GM18508 (cell line): ENCODE measurements at regions not wholly inside any gene's neighbourhood (a gene's known extent, or its start where the extent isn't known, plus 50 kb on each side); places are given as distances from the start of the nearest gene placed in this dataset.

Experiments used
- ATAC-seq: cut with Tn5 transposase; IDR thresholded peaks from one replicate; pipeline ENCODE4 v1.9.1; 2021; ENCODE audit warnings: moderate number of reproducible peaks; ENCODE audit not compliant: insufficient read depth, unreplicated experiment

DNA sequence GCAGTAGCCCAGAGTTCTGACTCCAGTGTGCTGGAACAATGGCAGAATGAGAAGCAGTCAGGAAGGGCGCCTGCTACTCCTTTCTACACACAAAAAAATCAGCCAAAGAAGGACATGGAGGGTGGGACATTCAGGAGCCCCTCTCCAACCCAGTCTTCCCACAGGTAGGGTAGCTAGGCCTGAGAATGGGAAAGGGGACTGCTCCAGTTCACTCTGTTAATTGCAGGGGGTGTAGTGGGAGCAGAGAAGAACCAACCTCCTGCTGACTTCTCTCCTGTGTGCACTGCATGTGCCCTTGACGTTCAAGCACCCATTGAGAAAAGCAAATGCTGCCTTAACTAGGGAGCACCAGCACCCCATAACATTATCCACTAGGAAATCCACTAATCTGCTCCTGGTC lies 119.1 kb upstream of the IRX6 start:
- ATAC-seq, result no peak

DNA sequence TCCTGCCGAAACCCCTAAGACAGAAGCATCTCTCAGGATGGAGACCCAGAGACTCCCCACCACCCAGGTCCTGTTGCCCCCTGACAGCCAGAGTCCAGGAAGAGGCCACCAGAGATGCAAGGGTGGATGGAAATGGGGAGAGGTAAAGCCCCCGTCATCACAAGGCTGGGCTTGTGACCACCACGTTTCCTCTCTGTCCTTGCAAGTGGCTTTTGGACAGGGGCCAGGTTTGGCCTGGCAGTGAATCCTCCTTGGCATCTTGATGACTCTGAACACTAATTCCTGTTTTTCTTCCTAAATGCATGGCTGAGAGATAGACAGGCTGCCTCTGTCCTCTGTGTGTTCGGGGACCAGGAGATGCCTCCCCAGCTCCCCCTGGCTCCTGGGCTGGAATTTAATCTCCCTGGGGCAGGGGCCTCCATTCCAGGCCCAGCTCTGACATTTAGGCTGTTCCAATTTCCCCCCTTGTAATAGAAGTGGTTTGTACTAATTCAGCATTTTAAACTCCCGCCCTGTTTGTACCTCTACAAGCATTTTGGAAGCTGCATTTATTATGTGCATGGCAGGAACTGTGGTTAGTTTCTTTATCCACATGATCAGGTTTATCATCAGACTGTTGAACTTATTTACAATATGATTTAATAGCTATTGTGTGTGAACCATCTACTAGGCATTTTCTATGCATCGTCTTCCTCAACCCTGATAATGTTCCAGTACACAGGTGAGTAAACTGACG lies 116.1 kb upstream of the IRX6 start:
- ATAC-seq, result no peak

DNA sequence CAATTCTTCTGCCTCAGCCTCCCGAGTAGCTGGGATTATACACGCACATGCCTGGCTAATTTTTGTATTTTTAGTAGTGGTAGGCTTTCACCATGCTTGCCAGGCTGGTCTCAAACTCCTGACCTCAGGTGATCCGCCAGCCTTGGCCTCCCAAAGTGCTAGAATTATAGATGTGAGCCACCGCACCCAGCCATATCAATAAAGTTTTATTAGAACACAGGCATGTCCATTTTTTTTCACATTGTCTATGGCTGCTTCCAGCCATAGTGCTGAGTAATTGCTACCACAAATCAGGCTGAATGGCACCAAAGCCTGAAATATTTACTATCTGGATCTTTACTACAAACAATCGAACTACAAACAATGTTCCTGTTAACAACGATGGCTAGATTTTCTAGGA lies 114.4 kb upstream of the IRX6 start:
- no peak for ATAC-seq

DNA sequence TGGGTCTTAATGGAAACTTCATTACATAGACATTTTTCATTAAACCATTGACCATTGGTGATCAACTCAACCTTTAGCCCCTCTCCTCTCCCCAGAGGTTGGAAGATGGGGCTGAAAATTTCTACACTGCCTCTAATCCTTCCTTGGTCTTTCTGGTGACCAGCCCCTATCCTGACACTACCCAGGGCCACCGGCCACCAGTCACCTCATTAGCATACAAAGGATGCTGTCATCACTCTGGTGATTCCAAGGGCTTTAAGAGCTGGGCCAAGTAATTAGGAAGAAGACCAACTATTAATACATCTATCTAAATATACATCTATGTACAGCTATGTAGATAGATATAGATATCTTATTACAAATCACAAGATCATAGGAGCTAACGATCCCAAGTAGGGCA lies 111.2 kb upstream of the IRX6 start:
- ATAC-seq, result no peak

DNA sequence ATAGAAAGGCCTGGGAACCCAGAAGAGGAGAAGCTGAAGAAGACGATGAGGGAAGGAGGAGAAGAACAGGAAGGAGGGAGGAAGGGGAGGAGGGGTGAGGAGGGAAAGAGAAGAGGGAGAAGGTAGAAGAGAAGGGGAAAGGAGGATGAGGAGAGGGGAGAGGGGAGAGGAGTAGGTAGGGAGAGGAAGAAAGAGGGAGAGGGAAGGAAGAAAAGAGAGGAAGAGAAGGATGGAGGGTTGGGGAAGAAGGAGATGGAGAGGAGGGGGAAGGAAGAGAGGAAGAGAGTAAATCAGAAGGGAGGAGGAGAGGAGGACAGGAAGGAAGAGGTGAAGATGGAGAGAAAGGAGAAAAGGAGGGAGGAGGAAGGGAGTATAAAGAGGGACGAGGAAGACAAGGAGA lies 109.6 kb upstream of the IRX6 start:
- no peak for ATAC-seq

DNA sequence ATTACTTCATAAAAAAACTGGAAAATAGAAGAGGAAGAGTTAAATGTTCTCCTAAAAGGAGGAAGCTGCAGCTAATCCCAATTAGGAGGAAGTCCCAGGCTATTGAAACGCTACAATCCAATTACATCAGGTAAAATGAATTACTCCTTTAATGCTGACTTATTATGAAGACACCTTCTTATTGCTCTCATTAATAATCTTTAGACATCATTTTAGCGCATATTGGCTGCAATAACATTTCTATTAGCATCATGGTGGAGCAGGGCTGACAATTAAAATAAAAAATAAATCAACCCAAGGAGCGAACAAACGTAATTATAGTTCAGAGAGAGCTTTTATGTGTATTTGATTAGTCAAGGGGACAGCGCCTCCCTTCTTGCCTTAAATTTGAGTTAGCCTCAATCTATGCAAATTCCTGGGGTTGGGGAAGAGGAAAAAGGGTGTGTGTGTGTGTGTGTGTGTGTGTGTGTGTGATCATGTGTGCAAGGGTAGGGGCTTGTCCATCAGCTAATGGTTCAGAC lies 109.0 kb upstream of the IRX6 start:
- ATAC-seq, result no peak

DNA sequence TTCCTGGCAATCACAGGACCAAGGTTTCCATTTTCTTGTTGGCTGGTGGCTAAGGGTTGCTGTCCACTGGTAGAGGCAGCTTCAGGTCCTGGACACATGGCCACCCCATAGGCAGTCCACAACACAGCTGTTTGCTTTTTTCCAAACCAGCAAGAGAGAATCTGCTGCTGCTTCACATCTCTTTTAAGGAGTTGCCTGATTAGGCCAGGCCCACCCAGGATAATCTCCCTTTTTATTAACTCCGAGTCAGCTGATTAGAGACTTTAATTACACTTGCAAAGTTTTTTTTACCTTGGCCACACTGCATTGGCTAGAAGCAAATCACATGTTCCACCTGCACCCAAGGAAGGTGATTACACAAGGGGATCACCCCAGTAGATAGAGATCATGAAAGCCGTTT lies 106.6 kb upstream of the IRX6 start:
- no peak for ATAC-seq

DNA sequence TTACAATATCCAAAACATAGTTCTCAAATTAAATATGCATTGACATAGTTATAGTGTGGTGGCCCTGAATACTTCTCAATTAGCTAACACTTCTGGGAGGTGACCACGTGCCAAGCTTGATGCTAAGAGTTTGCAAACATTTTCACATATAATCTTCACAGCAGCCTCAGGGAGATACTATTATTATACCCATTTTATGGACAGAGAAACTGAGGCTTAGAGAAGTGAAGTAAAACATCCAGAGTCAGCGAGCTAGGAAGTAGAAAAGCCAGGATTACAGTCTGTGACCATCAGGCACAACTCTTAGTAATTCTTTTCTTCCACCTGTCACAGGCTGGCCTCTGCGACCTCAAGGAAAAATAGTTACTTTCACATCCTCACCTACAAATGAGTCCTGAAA lies 102.2 kb upstream of the IRX6 start:
- no peak for ATAC-seq

DNA sequence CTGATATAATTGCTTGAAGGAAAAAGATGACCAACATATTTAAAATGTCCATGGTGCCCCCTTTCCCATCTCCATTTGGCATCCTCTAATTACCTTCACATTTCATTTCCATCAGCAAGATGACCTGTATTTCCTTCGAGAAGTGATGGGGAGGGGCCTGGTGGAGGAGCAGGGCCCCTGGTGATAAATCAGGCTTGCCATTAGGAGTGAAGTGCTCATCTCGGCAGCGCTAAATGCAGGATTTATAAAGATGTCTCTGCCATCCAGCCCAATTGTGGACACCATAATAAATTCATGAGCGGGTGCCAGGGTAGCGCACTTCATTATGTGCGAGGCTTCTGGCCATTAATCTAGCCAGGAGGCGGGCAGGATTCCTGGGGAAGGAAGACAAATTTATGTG lies 101.5 kb upstream of the IRX6 start:
- no peak for ATAC-seq

DNA sequence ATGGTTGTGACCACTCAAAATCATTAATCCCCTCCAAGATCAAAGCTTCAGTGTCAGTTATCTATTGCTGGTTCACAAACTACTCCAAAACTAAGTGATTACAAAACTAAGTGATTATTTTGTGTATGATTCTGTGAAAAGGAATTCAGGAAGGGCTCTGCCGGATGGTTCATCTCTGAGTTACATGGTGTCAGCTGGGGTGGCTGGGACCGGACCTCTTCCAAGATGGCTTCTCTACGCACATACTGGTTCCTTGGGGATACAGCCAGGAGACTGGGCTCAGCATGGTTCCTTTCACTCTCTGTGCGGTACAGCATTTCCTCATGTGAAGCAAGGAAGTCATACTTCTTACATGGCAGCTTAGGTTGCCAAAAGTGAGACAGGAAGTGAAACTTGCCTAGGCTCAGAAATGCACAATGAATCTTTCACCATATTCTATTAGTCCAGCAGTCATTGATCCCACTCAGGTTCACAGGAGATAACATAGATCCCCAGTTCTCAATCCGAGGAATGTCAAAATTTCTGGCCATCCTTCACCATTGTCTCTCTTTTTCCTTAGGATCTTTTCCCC lies 97.9 kb upstream of the IRX6 start:
- ATAC-seq, result no peak

DNA sequence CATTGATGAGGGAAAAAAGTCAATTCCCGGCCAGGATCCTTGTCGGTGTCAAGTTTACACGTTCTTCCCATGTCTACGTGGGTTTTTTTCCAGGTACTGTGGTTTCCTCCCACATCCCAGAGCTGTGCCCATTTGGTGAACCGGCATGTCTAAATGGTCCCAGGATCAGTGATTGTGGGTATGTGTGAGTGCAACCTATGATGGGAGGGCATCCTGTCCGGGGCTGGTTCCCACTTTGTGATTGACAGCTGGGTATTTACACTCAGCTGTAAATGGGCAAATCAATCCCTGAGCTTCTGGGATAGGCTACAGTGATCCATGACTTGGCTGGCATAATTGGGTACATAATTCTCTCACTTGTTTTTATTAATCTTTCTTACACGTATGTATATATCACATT lies 91.2 kb upstream of the IRX6 start:
- no peak for ATAC-seq

DNA sequence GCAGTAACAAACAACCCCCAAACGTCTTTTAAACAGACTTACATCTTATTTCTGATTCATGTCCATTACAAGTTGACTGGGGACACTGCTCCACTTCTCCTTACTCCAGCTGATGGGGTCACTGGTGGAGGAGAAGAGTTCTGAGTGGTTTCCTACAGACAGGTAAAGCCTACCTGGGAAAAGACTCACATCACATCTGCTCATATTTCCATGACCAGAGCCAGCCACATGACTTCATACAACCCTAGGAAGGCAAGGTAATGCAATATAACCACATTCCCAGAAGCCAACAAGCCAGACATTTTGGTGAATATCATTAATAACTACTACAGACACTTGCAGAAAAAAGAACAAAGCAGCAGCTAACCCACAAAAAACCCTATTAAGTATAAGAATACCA lies 90.5 kb upstream of the IRX6 start:
- no peak for ATAC-seq

DNA sequence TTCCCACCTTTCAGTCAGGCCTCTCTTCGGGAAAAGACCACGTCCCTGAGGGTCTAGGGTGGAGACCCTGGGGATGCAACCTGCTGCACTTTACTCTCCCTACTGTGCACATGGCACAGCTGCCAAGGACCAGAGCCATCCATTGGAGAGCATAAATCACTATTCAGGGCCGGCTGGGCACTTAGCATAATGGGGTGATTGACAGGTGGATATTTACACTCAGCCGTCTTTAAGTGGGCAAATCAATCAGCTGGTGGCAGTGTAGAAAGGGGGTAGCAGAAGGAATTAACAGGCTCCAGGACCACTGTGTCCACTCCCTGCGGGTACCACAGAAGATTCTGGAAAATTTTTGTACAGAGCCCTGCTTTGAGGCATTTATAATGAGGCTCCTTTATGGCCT lies 87.3 kb upstream of the IRX6 start:
- ATAC-seq, result no peak

DNA sequence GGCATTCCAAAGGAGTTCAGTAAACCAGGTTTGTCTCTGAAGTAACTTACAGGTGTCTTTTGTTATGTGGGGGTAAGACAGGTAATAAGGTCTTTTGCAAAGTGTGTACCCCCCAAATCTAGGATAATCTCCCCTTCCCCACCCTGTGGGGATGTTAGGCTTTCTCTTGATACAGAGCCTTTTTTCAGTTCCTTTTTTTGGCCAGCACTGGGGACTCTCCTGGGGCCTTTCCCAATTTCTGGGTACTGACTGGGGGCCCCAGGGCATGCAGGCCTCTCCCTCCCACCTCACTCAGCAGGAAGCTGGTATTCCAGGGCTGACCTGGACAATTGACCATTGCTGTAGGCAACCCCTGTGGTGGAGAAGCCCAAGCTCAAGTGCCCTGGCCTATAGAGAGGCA lies 84.3 kb upstream of the IRX6 start:
- no peak for ATAC-seq

DNA sequence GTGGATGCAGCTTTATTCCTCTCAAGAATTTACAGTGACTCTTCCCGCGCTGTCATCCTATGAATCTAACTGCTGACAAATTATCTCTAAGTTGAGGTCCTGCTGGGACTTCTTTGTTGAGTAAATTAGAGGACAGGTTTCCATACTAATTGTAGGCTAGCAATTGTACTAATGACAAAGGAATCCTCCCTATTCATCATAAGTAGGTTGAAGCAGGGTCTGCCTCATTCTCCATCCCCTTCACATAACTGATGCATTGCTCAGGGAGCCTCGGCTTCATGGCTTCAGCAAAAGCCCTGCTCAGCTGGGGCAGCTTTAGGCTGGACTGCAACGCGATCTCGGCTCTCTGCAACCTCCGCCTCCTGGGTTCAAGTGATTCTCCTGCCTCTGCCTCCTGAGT lies 83.1 kb upstream of the IRX6 start:
- no peak for ATAC-seq

DNA sequence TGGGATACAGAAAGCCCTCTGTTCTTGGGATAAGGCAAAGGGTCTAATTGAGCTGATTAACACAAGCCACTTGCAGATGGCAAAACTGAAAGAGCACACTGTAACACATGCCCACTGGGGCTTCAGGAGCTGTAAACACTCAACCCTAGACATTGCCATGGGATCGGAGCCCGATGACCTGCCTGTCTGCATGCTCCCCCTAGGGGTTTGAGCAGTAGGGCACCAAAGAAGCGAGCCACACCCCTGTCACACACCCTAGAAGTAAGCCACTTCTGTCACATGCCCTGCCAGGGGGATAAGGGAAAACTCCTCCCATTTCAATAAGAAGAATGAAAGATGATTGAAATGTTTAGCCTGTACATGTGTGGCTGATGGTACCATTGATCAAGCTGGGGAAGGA lies 81.3 kb upstream of the IRX6 start:
- ATAC-seq, result no peak

DNA sequence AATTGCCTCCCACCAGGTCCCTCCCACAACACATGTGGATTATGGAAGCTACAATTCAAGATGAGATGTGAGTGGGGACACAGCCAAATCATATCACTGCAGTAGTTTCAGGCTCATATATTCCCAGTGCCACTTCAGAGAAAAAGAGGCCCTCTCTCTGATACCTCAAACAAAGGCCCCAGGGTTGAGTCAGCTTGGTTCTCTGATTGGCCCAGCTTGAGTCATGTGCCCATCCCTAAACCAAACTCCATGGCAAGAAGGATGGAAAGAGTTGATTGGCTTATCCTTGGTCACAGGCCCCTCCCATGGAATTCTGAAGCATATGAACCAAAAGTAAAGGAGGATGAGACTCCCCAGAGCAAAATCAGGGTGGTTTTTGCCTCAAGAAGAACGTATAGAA lies 75.9 kb upstream of the IRX6 start:
- no peak for ATAC-seq

DNA sequence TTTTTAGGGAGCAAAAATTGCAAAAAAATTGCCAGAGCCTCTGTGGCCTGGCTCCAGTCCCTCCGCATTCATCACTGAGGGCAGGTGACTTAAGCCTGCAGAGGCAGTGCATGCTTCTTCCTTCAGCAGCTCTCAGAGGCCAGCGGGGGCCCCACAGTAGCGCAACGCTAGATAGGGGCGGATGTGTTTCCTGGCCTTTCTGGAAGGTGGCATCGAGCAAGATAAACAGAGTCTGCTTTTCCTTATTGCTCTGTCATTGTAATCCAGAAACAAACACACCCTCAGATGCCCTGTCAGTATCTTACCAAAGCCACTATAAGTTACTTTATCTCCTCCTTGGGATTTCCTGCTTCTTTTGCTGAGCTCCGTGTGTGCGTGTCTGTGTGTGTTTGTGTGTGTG lies 75.5 kb upstream of the IRX6 start:
- ATAC-seq, result no peak

DNA sequence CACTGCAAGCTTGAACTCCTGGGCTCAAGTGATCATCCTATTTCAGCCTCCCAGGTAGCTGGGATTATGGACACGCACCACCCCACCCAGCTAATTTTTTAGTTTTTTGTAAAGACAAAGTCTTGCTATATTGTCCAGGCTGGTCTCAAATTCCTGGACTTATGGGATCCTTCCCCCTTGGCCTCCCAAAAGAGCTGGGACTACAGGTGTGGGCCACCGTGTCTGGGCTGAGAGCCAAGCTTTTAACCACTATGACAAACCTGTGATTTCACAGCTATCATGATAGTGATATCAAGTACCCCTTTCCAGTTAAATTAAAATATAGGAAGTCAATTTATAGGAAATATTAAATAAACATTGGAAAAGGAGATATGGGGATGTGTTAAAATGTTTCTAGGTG lies 74.6 kb upstream of the IRX6 start:
- ATAC-seq, result no peak

DNA sequence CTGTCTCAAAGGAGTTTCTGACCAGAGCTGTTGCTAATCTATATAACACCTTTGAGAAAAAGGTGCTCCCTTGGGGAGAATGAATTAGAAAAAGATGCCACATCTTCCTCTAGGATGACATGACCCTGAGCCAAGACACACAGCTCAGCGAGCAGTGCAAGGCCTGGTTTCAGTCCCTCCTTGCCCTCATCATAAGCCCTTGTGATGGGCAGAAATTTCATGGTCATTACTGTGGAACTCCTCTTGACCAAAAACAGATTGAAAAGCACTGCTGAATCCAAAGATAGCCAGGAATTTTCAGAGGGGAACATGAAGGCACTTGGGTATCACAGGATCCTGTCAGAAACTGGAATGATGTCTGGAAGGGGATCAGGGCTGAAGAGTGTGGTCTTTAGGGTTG lies 74.1 kb upstream of the IRX6 start:
- ATAC-seq, result no peak

DNA sequence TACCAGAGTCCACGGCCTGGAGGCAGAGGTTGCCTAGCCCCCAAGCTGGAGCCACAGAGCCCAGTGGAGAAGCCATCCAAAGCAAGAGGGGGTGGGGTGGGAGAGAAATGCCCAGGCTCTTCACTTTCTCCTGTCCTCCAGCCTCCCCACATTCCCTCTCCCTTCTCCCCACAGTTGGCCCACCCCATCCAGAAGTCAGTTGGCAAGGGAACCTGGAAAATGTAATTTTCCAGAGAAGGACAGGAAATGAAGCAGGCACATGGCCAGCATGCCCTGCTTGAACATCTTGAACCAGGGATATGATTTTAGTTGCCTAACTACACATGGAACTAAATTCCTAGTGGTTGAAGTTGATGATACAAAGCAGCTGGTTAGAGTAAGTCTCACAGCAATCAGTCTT lies 73.3 kb upstream of the IRX6 start:
- no peak for ATAC-seq

DNA sequence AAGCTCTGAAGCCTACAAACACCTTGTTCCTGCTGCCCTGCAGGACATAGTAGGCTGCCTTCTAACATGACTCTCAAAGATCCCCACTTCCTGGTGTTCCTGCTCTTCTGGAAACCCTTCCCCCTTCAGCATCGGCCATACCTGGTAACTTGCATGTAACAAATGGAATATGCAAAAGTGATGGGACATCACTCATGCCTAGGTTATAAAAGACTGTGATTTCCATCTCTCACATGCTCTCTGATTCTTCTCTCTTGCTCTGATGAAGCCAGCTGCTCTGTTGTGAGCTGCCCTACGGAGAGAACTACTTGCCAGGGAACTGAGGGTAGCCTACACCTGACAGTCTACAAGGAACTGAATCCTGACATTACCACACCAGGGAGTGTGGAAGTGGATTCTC lies 72.9 kb upstream of the IRX6 start:
- no peak for ATAC-seq
